Pancreas (tissue), 10 donors: ENCODE measurements at regions not wholly inside any gene's neighbourhood (a gene's known extent, or its start where the extent isn't known, plus 50 kb on each side); places are given as distances from the start of the nearest gene placed in this dataset.

Experiments
- ATAC-seq, 4 donors: fragments of 200-7000 bp; cut with Tn5 transposase; one replicate each; pipeline versions ENCODE4 v1.8.0 to v1.9.1; 2020; ENCODE audit warnings: mild to moderate bottlenecking in 4 of 4, moderate library complexity in 4 of 4
- DNase-seq, 6 donors: peaks; one replicate each; pipeline ENCODE4 v3.0.0-alpha.2; 2020
- FAIRE-seq: peaks from 2 replicates; lab custom pipeline; 2012; peaks lifted over from hg19 to GRCh38; lab: Jason Lieb, UNC
- H3K27ac ChIP-seq, 4 donors: fragments of 200-600 bp; sonication (generic); 1 replicate in 3 of 4; 2 replicates in 1 of 4; pipeline versions ENCODE4 v1.5.0 to v1.8.0; 2020
- H3K27me3 ChIP-seq, 4 donors: fragments of 200-600 bp; one replicate each; pipeline ENCODE4 v1.8.0; 2021
- H3K36me3 ChIP-seq, 3 donors: fragments of 200-600 bp; sonication (generic) in 1 of 3; one replicate each; pipeline versions ENCODE4 v1.5.0 to v1.8.0; 2020 to 2021
- H3K4me1 ChIP-seq, 3 donors: fragments of 200-600 bp; one replicate each; pipeline ENCODE4 v1.8.0; 2021
- H3K4me3 ChIP-seq, 4 donors: fragments of 200-600 bp; sonication (generic) in 2 of 4; one replicate each; pipeline versions ENCODE4 v1.5.0 to v1.8.0; 2020 to 2021
- H3K9me3 ChIP-seq, 4 donors: fragments of 200-600 bp; one replicate each; pipeline ENCODE4 v1.8.0; 2021
- CTCF ChIP-seq, 4 donors: fragments of 200-600 bp; sonication (generic) in 3 of 4; IDR thresholded peaks; one replicate each; pipeline versions ENCODE4 v1.5.0 to v1.8.0; 2021; ENCODE audit warnings: antibody characterized with exemption in 4 of 4
- whole genome bisulfite sequencing, 2 donors: extraction: QIAGEN DNeasy Blood & Tissue Kit; methylation state at CpG; one replicate each; pipeline ENCODE4 v1.1.7; 2013; 5-methylcytosine and 5-hydroxymethylcytosine counted together
- intact Hi-C, 3 donors: fragments of 100-400 bp; cut with DNase I; formaldehyde crosslinking; loops; one replicate each; pipeline versions ENCODE4 v1.11.1 to v1.14.2; 2022
- donor health status: healthy with polysubstance abuse.
- donor health status: DM: no; HTN: no; CAD: no; lungs with moderate emphysema.
- donor health status: DM: no; HTN: no; CAD: no.
- donor health status: control.
- donor health status: control.
- donor health status: Bipolar disorder and iron deficiency.
- donor health status: DM: yes; HTN: yes; CAD: no.
- donor health status: DM: no; HTN: no; CAD: no.
- donor health status: DM: no; HTN: no; CAD: no.
- donor health status: DM: yes; HTN: yes; CAD: no.

GRCh38 chr12:111173836-111174235 is 195.1 kb downstream of the PHETA1 start:
- no peak for DNase-seq
- no peaks in the 10 kb centered on the region for H3K27me3 ChIP-seq
- no peaks in the 10 kb centered on the region for H3K4me1 ChIP-seq
- 81 to 87% methylated on average over 3 of the region's 3 CpGs for WGBS, 2 donors
- H3K27ac ChIP-seq = no peak overlapping the region
- FAIRE-seq = no peak
- intact Hi-C loops = no loop called here
- TF ChIP-seq CTCF (IDR thresholded peaks at IDR 0.05) = no peak
- H3K4me3 ChIP-seq = no peak overlapping the region
- no peaks in the 10 kb centered on the region for H3K9me3 ChIP-seq
- H3K36me3 ChIP-seq = no peaks in the 10 kb centered on the region
- peak in 1 of 4 donors; percentile 32 for ATAC-seq

DNA sequence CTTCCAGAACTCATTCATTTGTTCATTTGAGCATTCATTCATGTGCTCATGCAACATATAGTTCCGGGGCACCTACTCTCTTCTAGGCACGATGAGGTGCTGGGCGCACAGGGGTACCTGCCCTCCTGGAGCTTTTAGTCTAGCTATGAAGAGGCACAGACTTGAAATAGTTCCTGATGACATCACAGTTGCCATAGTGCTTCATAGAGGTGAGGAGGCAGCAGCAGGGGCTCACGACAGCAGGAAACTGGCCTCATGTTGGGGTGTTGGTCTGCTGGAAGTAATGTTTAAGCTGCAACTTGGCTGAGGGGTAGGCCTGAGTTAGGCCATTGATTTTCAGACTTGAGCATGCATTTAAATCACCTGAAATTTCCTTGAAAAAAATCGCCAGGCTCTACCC is 195.5 kb downstream of the PHETA1 start:
- no peaks in the 10 kb centered on the region for H3K27me3 ChIP-seq
- intact Hi-C loops = no loop called here
- no peak for ATAC-seq
- H3K4me3 ChIP-seq = no peak overlapping the region
- 71 to 77% methylated on average over 5 of the region's 5 CpGs for WGBS, 2 donors
- H3K36me3 ChIP-seq = no peaks in the 10 kb centered on the region
- no peak for TF ChIP-seq CTCF (IDR thresholded peaks at IDR 0.05)
- no peaks in the 10 kb centered on the region for H3K4me1 ChIP-seq
- no peak for FAIRE-seq
- H3K27ac ChIP-seq = no peak overlapping the region
- H3K9me3 ChIP-seq = no peaks in the 10 kb centered on the region
- no peak for DNase-seq

DNA sequence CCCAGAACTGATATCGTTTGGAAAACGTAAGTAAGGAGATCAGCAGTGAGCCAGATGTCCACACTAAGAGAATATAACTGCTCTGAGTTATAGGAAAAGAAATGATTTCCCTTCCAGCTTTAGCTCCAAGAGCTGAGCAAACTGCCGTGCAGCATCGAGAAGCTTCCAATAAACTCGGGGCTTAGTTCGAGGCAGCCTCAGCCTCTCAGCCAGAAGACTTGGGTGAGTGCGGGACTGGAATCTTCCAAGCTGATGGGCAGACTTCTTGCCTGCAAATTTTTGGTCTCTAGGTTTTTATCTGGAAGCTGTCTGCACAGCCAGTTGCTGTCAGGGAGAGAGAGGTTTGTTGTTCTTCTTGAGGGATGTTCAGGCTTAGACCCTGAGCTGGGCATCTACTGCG is 196.1 kb downstream of the PHETA1 start:
- FAIRE-seq = no peak
- no peak for ATAC-seq
- no peak for DNase-seq
- WGBS, 2 donors = 56 to 65% methylated on average over 8 of the region's 8 CpGs
- H3K27ac ChIP-seq = no peak overlapping the region
- H3K27me3 ChIP-seq = no peaks in the 10 kb centered on the region
- H3K9me3 ChIP-seq = no peaks in the 10 kb centered on the region
- no peak for TF ChIP-seq CTCF (IDR thresholded peaks at IDR 0.05)
- H3K36me3 ChIP-seq = no peaks in the 10 kb centered on the region
- H3K4me1 ChIP-seq = no peaks in the 10 kb centered on the region
- intact Hi-C loops = no loop called here
- no peak overlapping the region for H3K4me3 ChIP-seq

GRCh38 chr12:111171832-111172231 is 197.1 kb downstream of the PHETA1 start:
- H3K36me3 ChIP-seq = no peaks in the 10 kb centered on the region
- H3K27me3 ChIP-seq = no peaks in the 10 kb centered on the region
- no peak for ATAC-seq
- intact Hi-C loops = no loop called here
- no peak overlapping the region for H3K4me3 ChIP-seq
- H3K4me1 ChIP-seq = no peaks in the 10 kb centered on the region
- no peaks in the 10 kb centered on the region for H3K9me3 ChIP-seq
- H3K27ac ChIP-seq = no peak overlapping the region
- FAIRE-seq = no peak
- DNase-seq = no peak
- TF ChIP-seq CTCF (IDR thresholded peaks at IDR 0.05) = no peak
- WGBS, 2 donors = 76 to 83% methylated on average over 9 of the region's 9 CpGs

GRCh38 chr12:111171345-111171744 is 197.6 kb downstream of the PHETA1 start:
- TF ChIP-seq CTCF (IDR thresholded peaks at IDR 0.05) = no peak
- DNase-seq = no peak
- intact Hi-C loops = no loop called here
- 73 to 74% methylated on average over 9 of the region's 9 CpGs for WGBS, 2 donors
- H3K4me3 ChIP-seq = no peak overlapping the region
- H3K9me3 ChIP-seq = no peaks in the 10 kb centered on the region
- no peak for FAIRE-seq
- ATAC-seq = peak in 1 of 4 donors; percentile 28
- H3K4me1 ChIP-seq = no peaks in the 10 kb centered on the region
- H3K27ac ChIP-seq = no peak overlapping the region
- H3K36me3 ChIP-seq = no peaks in the 10 kb centered on the region
- H3K27me3 ChIP-seq = no peaks in the 10 kb centered on the region
